NCI-H2196 (cell line): ENCODE measurements at regions not wholly inside any gene's neighbourhood (a gene's known extent, or its start where the extent isn't known, plus 50 kb on each side); places are given as distances from the start of the nearest gene placed in this dataset.
"Not testable (repeated sequence)": the region's sequence is repeated elsewhere in the genome, so short reads cannot be mapped to it uniquely, and the experiment has no call there.

Experiments used
- DNase-seq: peaks from one replicate; lab custom pipeline; 2025; ENCODE audit not compliant: unreplicated experiment; lab: John Stamatoyannopoulos, UW

DNA sequence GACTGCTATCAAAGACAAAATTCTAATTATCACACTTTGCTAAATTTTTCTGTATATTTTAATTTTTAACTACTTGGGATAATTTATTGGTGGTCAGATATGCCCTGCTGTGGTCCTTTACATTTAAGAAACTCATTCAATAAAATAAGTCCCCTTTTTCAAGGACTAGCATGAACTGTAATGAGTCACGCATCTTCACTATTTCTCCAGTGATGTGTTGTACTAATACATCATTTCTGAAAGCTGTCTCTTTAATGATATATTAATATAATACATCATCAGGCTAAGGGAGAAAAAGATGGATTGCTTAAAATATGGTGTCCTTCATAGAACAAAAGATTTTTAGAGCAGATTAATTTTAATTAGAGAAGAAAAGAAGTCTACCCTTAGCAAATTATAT is 901.4 kb downstream of the DIPK2A start:
- DNase-seq = no peak

GRCh38 chr3:144875211-144875610 is 903.6 kb downstream of the DIPK2A start:
- DNase-seq = no peak

GRCh38 chr3:144877356-144877755 is 905.7 kb downstream of the DIPK2A start:
- no peak for DNase-seq

- DNase-seq = no peak
These were observed 908.1 kb downstream of the DIPK2A start for GRCh38 chr3:144879701-144880100.

- no peak for DNase-seq
These were observed 922.4 kb downstream of the DIPK2A start for GRCh38 chr3:144893980-144894379.

GRCh38 chr3:144894576-144894975 is 923.0 kb downstream of the DIPK2A start:
- DNase-seq = no peak

DNA sequence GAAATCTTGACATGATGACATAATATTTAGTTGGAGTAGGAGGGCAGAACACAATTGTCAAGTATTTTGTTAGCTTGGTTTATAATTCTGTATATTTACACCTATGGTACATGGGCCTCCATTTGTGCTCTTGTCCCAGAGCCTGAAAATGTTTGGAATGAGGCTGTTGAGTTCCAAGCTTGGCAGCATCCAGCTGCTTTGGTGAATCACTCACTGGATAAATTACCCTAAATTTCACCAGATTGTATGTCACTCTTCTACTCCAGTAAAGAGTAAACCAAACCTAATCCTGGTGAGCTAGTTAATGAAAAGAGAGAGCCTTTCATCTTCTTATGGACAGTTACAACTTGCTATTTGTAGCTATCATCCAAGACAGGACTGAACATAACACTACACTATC is 928.7 kb downstream of the DIPK2A start:
- no peak for DNase-seq

- not testable (repeated sequence) for DNase-seq
These were observed 936.0 kb downstream of the DIPK2A start for GRCh38 chr3:144907581-144907980.

GRCh38 chr3:144912968-144913367 is 941.3 kb downstream of the DIPK2A start:
- DNase-seq = no peak

DNA sequence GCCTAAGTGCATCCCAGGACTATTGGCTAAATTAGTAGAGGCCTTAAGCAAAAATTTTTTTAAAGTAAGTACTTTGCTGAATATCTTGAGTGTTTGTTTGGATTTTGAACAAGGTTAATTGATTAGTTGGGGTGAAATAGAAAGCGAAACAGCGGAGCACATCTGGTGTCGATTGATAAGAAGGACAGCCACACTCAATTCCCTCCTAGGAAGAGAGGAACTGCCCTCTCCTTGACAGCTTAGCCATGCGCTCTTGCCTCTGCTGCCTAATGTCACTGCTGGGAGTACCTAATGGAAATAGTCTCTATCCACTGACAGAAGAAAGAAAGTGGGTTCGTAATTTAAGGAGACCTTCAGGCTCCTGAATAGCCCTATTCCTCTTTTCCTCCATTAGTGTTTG is 943.6 kb downstream of the DIPK2A start:
- no peak for DNase-seq

- no peak for DNase-seq
These were observed 950.1 kb downstream of the DIPK2A start for GRCh38 chr3:144921710-144922109.

- no peak for DNase-seq
These were observed 951.6 kb downstream of the DIPK2A start for GRCh38 chr3:144923046-144923775.

DNA sequence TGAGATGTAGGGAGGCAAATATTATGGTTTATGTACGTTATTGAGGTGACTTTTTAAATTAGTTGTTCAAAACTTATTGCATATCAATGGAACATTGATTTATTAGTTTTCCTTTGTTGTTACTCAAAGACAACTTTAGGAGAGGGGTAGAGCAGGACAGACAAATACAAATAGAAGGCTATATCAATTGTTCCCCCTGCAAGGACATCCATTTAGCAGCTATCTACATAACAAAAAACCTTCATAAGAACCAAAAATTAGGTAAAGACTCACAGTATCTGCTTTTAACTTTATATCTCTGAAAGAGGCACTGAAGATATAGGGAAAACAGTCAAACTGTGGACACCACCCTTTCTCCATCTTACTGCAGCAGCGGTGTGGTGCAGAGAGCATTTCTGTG is 958.8 kb downstream of the DIPK2A start:
- no peak for DNase-seq

- no peak for DNase-seq
These were observed 960.0 kb downstream of the DIPK2A start for GRCh38 chr3:144931590-144931989.

GRCh38 chr3:144942093-144942837 is 970.6 kb downstream of the DIPK2A start:
- no peak for DNase-seq

GRCh38 chr3:144942838-144943197 is 971.2 kb downstream of the DIPK2A start:
- DNase-seq = no peak

GRCh38 chr3:144947895-144948294 is 976.3 kb downstream of the DIPK2A start:
- DNase-seq = no peak

DNA sequence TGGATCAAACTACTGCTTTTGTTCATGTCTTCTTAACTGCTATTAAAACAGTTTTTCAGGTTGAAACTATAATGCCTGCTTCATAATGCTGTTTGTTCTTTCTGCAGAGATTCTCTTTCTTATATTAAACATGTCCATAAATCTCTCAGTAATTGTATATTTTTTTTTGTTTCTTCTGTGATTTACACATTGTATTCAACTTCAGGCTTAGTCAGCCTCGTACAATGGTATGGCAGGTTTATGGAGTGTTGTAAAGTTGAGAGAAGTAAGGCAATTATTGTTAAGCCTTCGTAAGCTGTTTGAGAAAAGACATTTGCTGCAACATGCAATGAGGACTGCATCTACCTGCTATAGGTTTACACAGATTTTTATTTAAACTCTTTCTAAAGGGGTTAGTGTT is 977.1 kb downstream of the DIPK2A start:
- no peak for DNase-seq

DNA sequence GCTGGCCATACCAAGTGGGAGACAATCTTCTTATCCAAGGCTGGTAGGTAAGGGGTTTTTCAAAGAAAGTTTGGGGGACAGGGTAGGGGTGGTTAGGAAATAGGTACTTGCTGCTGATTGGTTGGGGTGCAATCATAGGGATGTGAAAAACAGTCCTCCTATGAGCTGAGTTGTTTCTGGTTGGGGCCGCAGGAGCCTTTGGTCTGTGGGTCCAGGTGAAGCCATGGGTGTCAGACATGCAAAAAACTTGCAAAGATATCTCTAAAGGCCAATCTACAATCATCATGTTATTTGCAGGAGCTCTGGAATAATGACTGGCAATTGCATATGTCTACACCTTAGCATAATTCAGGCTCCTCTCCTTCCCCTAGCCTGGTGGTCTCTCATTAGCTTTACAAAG is 982.3 kb downstream of the DIPK2A start:
- DNase-seq = no peak

GRCh38 chr3:144957398-144958101 is 985.9 kb downstream of the DIPK2A start:
- no peak for DNase-seq

GRCh38 chr3:144963810-144964209 is 992.2 kb downstream of the DIPK2A start:
- DNase-seq = no peak

- no peak for DNase-seq
These were observed 994.9 kb downstream of the DIPK2A start for GRCh38 chr3:144966560-144966959.
